ENCODE measurements at regions not wholly inside any gene's neighbourhood (a gene's known extent, or its start where the extent isn't known, plus 50 kb on each side); places are given as distances from the start of the nearest gene placed in this dataset.

- TF ChIP-seq POLR2A (IDR thresholded peaks at IDR 0.05) = no peak
- no peak for TF ChIP-seq CTCF (IDR thresholded peaks at IDR 0.05)
Measured at GRCh38 chr4:120629546-120630108, 292.9 kb downstream of the PRDM5 start.
